Neuronal stem cell (in vitro differentiated cells): ENCODE measurements at regions not wholly inside any gene's neighbourhood (a gene's known extent, or its start where the extent isn't known, plus 50 kb on each side); places are given as distances from the start of the nearest gene placed in this dataset.

Experiments used
- DNase-seq: peaks from one replicate; pipeline ENCODE4 v3.0.0-alpha.2; 2013; ENCODE audit warnings: low spot score
- H2AFZ ChIP-seq: one replicate; pipeline ENCODE4 v1.6.1; 2013; ENCODE audit warnings: mild to moderate bottlenecking, low read length, inconsistent platforms
- H2AK5ac ChIP-seq: 2 replicates; pipeline ENCODE4 v1.6.1; 2013; ENCODE audit warnings: low read depth, mild to moderate bottlenecking, inconsistent platforms, low read length, moderate library complexity, mixed read lengths
- H2BK120ac ChIP-seq: 2 replicates; pipeline ENCODE4 v1.6.1; 2013; ENCODE audit warnings: low read depth, mild to moderate bottlenecking, inconsistent platforms, low read length, moderate library complexity, mixed read lengths
- H2BK12ac ChIP-seq: one replicate; pipeline ENCODE4 v1.6.1; 2013; ENCODE audit warnings: low read length, inconsistent platforms
- H2BK15ac ChIP-seq: 2 replicates; pipeline ENCODE4 v1.6.1; 2013; ENCODE audit warnings: mild to moderate bottlenecking, low read length, inconsistent platforms, mixed read lengths
- H2BK5ac ChIP-seq: one replicate; pipeline ENCODE4 v1.6.1; 2013; ENCODE audit warnings: inconsistent platforms, mild to moderate bottlenecking, low read length, moderate library complexity
- H3K14ac ChIP-seq: one replicate; pipeline ENCODE4 v1.6.1; 2013; ENCODE audit warnings: low read length, inconsistent platforms
- H3K18ac ChIP-seq: 2 replicates; pipeline ENCODE4 v1.6.1; 2013; ENCODE audit warnings: low read length, inconsistent platforms
- H3K23ac ChIP-seq: 2 replicates; pipeline ENCODE4 v1.6.1; 2013; ENCODE audit warnings: low read depth, mild to moderate bottlenecking, mixed read lengths, low read length, inconsistent platforms; ENCODE audit not compliant: poor library complexity
- H3K27ac ChIP-seq: replicated peaks from 3 replicates; pipeline ENCODE4 v1.5.1; 2013; ENCODE audit warnings: low read length, inconsistent platforms
- H3K27me3 ChIP-seq, 3 experiments: 2 replicates each; pipeline ENCODE4 v1.6.1; 2013; ENCODE audit warnings: low read length in 3 of 3, mild to moderate bottlenecking in 2 of 3, inconsistent platforms in 1 of 3, low read depth in 1 of 3, mixed read lengths in 1 of 3, moderate library complexity in 1 of 3; ENCODE audit not compliant: control insufficient read depth in 3 of 3, insufficient read depth in 3 of 3
- H3K36me3 ChIP-seq, 2 donors: replicated peaks in 1 of 2; 2 replicates each; pipeline ENCODE4 v1.6.1; 2013; ENCODE audit warnings: low read length in 2 of 2; ENCODE audit not compliant: control insufficient read depth in 2 of 2, insufficient read depth in 2 of 2
- H3K4ac ChIP-seq: 2 replicates; pipeline ENCODE4 v1.6.1; 2013; ENCODE audit warnings: inconsistent platforms, mild to moderate bottlenecking, low read length, moderate library complexity
- H3K4me1 ChIP-seq, 2 donors: 1 replicate in 1 of 2; 2 replicates in 1 of 2; pipeline ENCODE4 v1.6.1; 2013; ENCODE audit warnings: low read length in 2 of 2, low read depth in 1 of 2; ENCODE audit not compliant: control insufficient read depth in 2 of 2, insufficient read depth in 1 of 2
- H3K4me2 ChIP-seq: one replicate; pipeline ENCODE4 v1.6.1; 2013; ENCODE audit warnings: mild to moderate bottlenecking, low read length, inconsistent platforms; ENCODE audit not compliant: insufficient read depth, poor library complexity, severe bottlenecking
- H3K4me3 ChIP-seq, 2 donors: 2 replicates each; pipeline ENCODE4 v1.5.1; 2013; ENCODE audit warnings: low read length in 2 of 2, mild to moderate bottlenecking in 2 of 2, inconsistent platforms in 1 of 2, moderate library complexity in 1 of 2
- H3K79me1 ChIP-seq: one replicate; pipeline ENCODE4 v1.6.1; 2013; ENCODE audit warnings: low read depth, mild to moderate bottlenecking, inconsistent platforms, low read length, moderate library complexity
- H3K9ac ChIP-seq: one replicate; pipeline ENCODE4 v1.6.1; 2013; ENCODE audit warnings: mild to moderate bottlenecking, low read depth, low read length, inconsistent platforms; ENCODE audit not compliant: poor library complexity
- H3K9me3 ChIP-seq, 2 donors: replicated peaks in 1 of 2; 2 replicates each; pipeline versions ENCODE3 to v1.6.1; 2013; ENCODE audit warnings: low read length in 2 of 2, mild to moderate bottlenecking in 2 of 2, inconsistent platforms in 1 of 2, low read depth in 1 of 2, mixed read lengths in 1 of 2, moderate library complexity in 1 of 2; ENCODE audit not compliant: control insufficient read depth in 2 of 2, insufficient read depth in 1 of 2
- H4K8ac ChIP-seq: one replicate; pipeline ENCODE4 v1.6.1; 2013; ENCODE audit warnings: low read depth, mild to moderate bottlenecking, inconsistent platforms, low read length, moderate library complexity
- H4K91ac ChIP-seq: one replicate; pipeline ENCODE4 v1.6.1; 2013; ENCODE audit warnings: low read length, low read depth, mild to moderate bottlenecking, inconsistent platforms; ENCODE audit not compliant: poor library complexity
- WGBS, 2 donors: extraction: QIAGEN DNeasy Blood & Tissue Kit; methylation state at CpG; one replicate each; pipeline ENCODE4 v1.1.7; 2013; ENCODE audit warnings: missing lambda C conversion rate in 2 of 2, mixed read lengths in 1 of 2; ENCODE audit not compliant: insufficient read length in 2 of 2, insufficient replicate concordance in 1 of 2; ENCODE audit errors: extremely low coverage in 2 of 2; 5-methylcytosine and 5-hydroxymethylcytosine counted together

DNA sequence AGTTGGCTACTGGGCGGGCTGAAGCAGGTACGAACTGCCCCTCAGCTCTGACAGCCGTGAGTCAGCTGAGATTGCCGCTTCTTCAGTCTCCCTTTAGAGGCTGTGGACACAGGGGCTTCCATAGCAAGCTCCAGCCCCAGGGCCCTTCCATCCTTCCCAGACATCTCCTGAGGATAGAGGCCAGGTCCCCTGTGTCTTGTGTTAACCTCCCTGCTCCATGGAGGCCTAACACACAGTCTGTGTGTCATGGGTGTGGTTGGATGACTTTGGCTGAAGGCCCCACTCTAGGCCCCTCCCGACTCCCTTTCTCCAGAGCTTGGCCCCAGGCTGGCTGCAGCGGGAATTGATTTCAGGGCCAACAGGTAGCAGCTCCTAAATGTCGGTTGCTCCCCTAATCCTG, 116.1 kb upstream of the TLE3 start:
- no peaks in the 10 kb centered on the region for H3K79me1 ChIP-seq
- no peak overlapping the region for H3K23ac ChIP-seq
- H3K9ac ChIP-seq = no peak overlapping the region
- no peaks in the 10 kb centered on the region for H3K36me3 ChIP-seq
- no peak overlapping the region for H3K4me2 ChIP-seq
- H3K27ac ChIP-seq = no peak overlapping the region
- H3K4ac ChIP-seq = no peak overlapping the region
- no peak overlapping the region for H4K91ac ChIP-seq
- no peak overlapping the region for H2AFZ ChIP-seq
- H2AK5ac ChIP-seq = no peak overlapping the region
- no peak for DNase-seq
- no peak overlapping the region for H3K4me3 ChIP-seq
- no CpG with 5 or more reads among the region's 7 CpGs for WGBS, 2 donors
- H2BK5ac ChIP-seq = no peak overlapping the region
- no peak overlapping the region for H3K14ac ChIP-seq
- peaks cover 0 to 4% (median 0%) of the 10 kb centered on the region in 3 experiments for H3K27me3 ChIP-seq
- no peak overlapping the region for H3K18ac ChIP-seq
- no peak overlapping the region for H2BK120ac ChIP-seq
- H4K8ac ChIP-seq = no peak overlapping the region
- H3K9me3 ChIP-seq = no peaks in the 10 kb centered on the region
- peaks cover 0 to 6% of the 10 kb centered on the region in 2 donors for H3K4me1 ChIP-seq
- no peak overlapping the region for H2BK15ac ChIP-seq
- no peak overlapping the region for H2BK12ac ChIP-seq

- no CpG with 5 or more reads among the region's 10 CpGs for WGBS, 2 donors
- H3K9me3 ChIP-seq = no peaks in the 10 kb centered on the region
- no peak overlapping the region for H3K9ac ChIP-seq
Observed at GRCh38 chr15:70212963-70213315, 115.2 kb upstream of the TLE3 start.

DNA sequence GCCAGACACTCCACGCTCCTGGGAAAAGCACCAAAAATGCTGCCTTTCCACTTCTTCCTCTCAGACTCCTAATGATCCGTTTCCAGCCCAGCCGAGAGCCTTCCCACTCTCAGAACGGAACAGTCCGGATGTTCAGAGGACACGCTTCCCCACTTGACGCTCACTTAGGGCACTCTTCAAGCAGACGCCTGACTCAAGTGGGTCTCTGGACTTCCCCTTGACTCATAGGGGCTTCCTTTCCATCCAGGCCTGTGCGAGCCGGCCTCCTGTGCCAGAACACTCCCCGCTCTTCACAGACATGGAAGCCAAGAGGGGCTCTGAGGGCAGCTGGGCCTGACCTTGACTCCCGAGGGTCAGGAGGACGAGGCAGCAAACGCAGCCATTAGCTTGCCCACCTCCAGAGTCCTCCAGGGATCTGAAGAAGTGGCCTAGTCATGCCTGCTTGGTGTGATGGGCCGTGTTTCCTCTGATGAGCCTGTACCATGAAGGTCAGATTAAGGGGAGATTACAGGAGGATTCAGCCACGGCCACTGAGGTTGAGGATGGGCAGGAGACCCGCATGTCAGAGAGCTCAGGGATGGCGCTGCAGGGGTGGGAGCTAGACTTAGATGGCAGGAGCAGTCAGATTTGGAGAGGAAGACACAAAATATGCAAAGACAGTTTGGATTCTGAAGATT, 114.7 kb upstream of the TLE3 start:
- no peak overlapping the region for H2BK5ac ChIP-seq
- no peak overlapping the region for H4K91ac ChIP-seq
- no peaks in the 10 kb centered on the region for H3K9me3 ChIP-seq
- H3K23ac ChIP-seq = no peak overlapping the region
- no peak overlapping the region for H4K8ac ChIP-seq
- H2AFZ ChIP-seq = no peak overlapping the region
- no peak overlapping the region for H3K4me3 ChIP-seq
- no peak overlapping the region for H3K9ac ChIP-seq
- H2BK120ac ChIP-seq = no peak overlapping the region
- H3K4ac ChIP-seq = no peak overlapping the region
- no peak overlapping the region for H3K14ac ChIP-seq
- DNase-seq = no peak
- H2BK15ac ChIP-seq = no peak overlapping the region
- H3K4me2 ChIP-seq = no peak overlapping the region
- H3K36me3 ChIP-seq = no peaks in the 10 kb centered on the region
- no peaks in the 10 kb centered on the region for H3K27me3 ChIP-seq
- no peaks in the 10 kb centered on the region for H3K79me1 ChIP-seq
- H3K4me1 ChIP-seq = peaks cover 0 to 4% of the 10 kb centered on the region in 2 donors
- WGBS, 2 donors = no CpG with 5 or more reads among the region's 18 CpGs
- H2AK5ac ChIP-seq = no peak overlapping the region
- no peak overlapping the region for H3K27ac ChIP-seq
- no peak overlapping the region for H2BK12ac ChIP-seq
- no peak overlapping the region for H3K18ac ChIP-seq

More at GRCh38 chr15:70212963-70213315, 115.2 kb upstream of the TLE3 start:
- Histone ChIP-seq H3K14ac (no peak overlapping the region), H3K23ac (no peak overlapping the region), H3K4me3 (no peak overlapping the region), H4K8ac (no peak overlapping the region), H3K4me1 (peaks cover 0 to 5% of the 10 kb centered on the region in 2 donors), H3K27ac (no peak overlapping the region), H3K4me2 (no peak overlapping the region), H3K18ac (no peak overlapping the region), H4K91ac (no peak overlapping the region), H3K79me1 (no peaks in the 10 kb centered on the region), H2BK15ac (no peak overlapping the region), H3K27me3 (no peaks in the 10 kb centered on the region), H2BK12ac (no peak overlapping the region), H2BK5ac (no peak overlapping the region), H2AK5ac (no peak overlapping the region), H2BK120ac (no peak overlapping the region), H3K36me3 (no peaks in the 10 kb centered on the region), H3K4ac (no peak overlapping the region), H2AFZ (no peak overlapping the region)
- DNase-seq = no peak

DNA sequence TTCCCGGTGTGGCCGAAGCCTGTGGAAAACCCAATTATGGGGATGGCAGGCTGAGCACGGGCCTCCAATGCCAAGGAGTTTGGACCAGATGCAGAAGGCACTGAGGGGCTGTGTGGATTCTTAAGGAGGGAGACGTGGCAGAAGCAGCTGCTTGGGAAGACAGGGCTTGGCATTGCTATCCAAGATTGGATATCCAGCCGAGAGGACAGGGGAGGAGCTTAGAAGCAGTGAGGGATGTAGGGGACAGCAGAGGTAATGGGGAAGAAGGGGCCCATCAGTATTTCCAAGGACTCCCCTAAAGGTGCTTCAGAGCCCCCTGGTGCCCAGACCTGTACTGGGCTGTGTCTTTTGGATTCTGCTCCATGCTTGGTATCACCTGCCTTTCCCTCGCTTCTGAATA, 112.8 kb upstream of the TLE3 start:
- Histone ChIP-seq H2BK5ac (no peak overlapping the region), H4K91ac (no peak overlapping the region), H3K4ac (no peak overlapping the region), H3K79me1 (no peaks in the 10 kb centered on the region), H2BK15ac (no peak overlapping the region), H3K36me3 (no peaks in the 10 kb centered on the region), H2BK120ac (no peak overlapping the region), H2AK5ac (no peak overlapping the region), H3K23ac (no peak overlapping the region), H3K27ac (no peak overlapping the region), H3K9me3 (no peaks in the 10 kb centered on the region), H3K9ac (no peak overlapping the region), H3K18ac (no peak overlapping the region), H2BK12ac (no peak overlapping the region), H2AFZ (no peak overlapping the region), H3K4me1 (peaks cover 0 to 3% of the 10 kb centered on the region in 2 donors), H3K4me3 (no peak overlapping the region), H3K27me3 (no peaks in the 10 kb centered on the region), H4K8ac (no peak overlapping the region), H3K4me2 (no peak overlapping the region), H3K14ac (no peak overlapping the region)
- DNase-seq = no peak
- WGBS, 2 donors = no CpG with 5 or more reads among the region's 6 CpGs
